DND-41 (cell line): ENCODE measurements at regions not wholly inside any gene's neighbourhood (a gene's known extent, or its start where the extent isn't known, plus 50 kb on each side); places are given as distances from the start of the nearest gene placed in this dataset.

Experiments
- ATAC-seq: fragments of 200-7000 bp; cut with Tn5 transposase; 3 replicates; pipeline ENCODE4 v1.9.1; 2021; ENCODE audit warnings: low read depth; ENCODE audit not compliant: insufficient read depth
- DNase-seq: peaks from one replicate; pipeline ENCODE4 v3.0.0-alpha.2; 2020
- H2AFZ ChIP-seq: 2 replicates; pipeline ENCODE4 v1.6.0; 2012; ENCODE audit warnings: low read depth, low read length
- H3K27ac ChIP-seq: 2 replicates; pipeline ENCODE4 v1.5.1; 2012; ENCODE audit warnings: low read length, inconsistent platforms
- H3K27me3 ChIP-seq: fragments of 200-600 bp; sonication (generic); 2 replicates; pipeline ENCODE4 v1.6.0; 2012; ENCODE audit warnings: low read length, mild to moderate bottlenecking, inconsistent platforms; ENCODE audit not compliant: insufficient read depth, poor library complexity
- H3K36me3 ChIP-seq: 2 replicates; pipeline ENCODE4 v1.5.1; 2012; ENCODE audit warnings: low read length, inconsistent platforms; ENCODE audit not compliant: insufficient read depth
- H3K4me1 ChIP-seq: 2 replicates; pipeline ENCODE4 v1.5.1; 2012; ENCODE audit warnings: mild to moderate bottlenecking, low read length; ENCODE audit not compliant: insufficient read depth
- H3K4me2 ChIP-seq: 2 replicates; pipeline ENCODE4 v1.6.0; 2012; ENCODE audit warnings: mild to moderate bottlenecking, moderate library complexity, low read length, inconsistent platforms; ENCODE audit not compliant: insufficient read depth
- H3K4me3 ChIP-seq, 2 experiments: fragments of 200-600 bp in 1 of 2; shearing (Covaris generic) in 1 of 2; 2 replicates each; pipeline ENCODE4 v1.5.1; 2012 to 2016; ENCODE audit warnings: inconsistent platforms in 2 of 2, low read length in 2 of 2, mild to moderate bottlenecking in 2 of 2, low read depth in 1 of 2, moderate library complexity in 1 of 2
- H3K79me2 ChIP-seq: 2 replicates; pipeline ENCODE4 v1.6.0; 2012; ENCODE audit warnings: low read length, inconsistent platforms; ENCODE audit not compliant: insufficient read depth
- H3K9ac ChIP-seq: 2 replicates; pipeline ENCODE4 v1.6.0; 2012; ENCODE audit warnings: low read depth, mild to moderate bottlenecking, inconsistent platforms, low read length, moderate library complexity
- H3K9me3 ChIP-seq: 2 replicates; pipeline ENCODE4 v1.5.1; 2012; ENCODE audit warnings: low read length, moderate library complexity, mild to moderate bottlenecking, inconsistent platforms; ENCODE audit not compliant: insufficient read depth, severe bottlenecking
- H4K20me1 ChIP-seq: 2 replicates; pipeline ENCODE4 v1.6.0; 2012; ENCODE audit warnings: low read length; ENCODE audit not compliant: insufficient read depth
- EZH2 ChIP-seq: IDR thresholded peaks from 3 replicates; pipeline ENCODE4 v1.6.1; 2012; ENCODE audit warnings: borderline replicate concordance, low read depth, mild to moderate bottlenecking, moderate library complexity, low read length, inconsistent platforms; ENCODE audit not compliant: severe bottlenecking
- TF ChIP-seq, protein P1 (sequence below): IDR thresholded peaks from 2 replicates; pipeline ENCODE4 v1.5.1; 2012; ENCODE audit warnings: borderline replicate concordance, low read length, moderate library complexity, mild to moderate bottlenecking; ENCODE audit not compliant: poor library complexity, severe bottlenecking; ENCODE audit errors: extremely low read depth

DNA sequence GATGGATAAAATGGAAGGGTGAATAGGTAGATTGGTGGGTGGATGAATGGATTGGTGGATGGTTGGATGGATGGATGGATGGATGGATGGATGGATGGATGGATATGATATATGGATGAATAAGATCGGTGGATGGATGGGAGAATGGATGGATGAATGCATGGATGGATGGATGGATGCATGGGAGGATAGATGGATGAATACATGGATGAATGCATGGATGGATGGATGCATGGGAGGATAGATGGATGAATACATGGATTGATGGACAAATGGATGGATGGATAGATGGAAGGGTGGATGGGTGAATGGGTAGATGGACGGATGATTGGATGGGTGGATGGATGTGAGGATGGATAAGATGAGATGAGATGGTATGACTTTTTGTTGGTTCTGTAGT lies 95.7 kb upstream of the DUSP22 start:
- DNase-seq (no peak), ATAC-seq (no peak)
- Histone ChIP-seq H3K4me3 (no peak overlapping the region), H3K27ac (no peak overlapping the region), H2AFZ (no peak overlapping the region), H3K4me2 (no peak overlapping the region), H4K20me1 (no peaks in the 10 kb centered on the region), H3K4me1 (peaks cover 10% of the 10 kb centered on the region), H3K27me3 (peaks cover 3% of the 10 kb centered on the region), H3K9ac (no peak overlapping the region), H3K9me3 (no peaks in the 10 kb centered on the region), H3K79me2 (no peaks in the 10 kb centered on the region), H3K36me3 (no peaks in the 10 kb centered on the region)
- TF ChIP-seq, protein P1, sequence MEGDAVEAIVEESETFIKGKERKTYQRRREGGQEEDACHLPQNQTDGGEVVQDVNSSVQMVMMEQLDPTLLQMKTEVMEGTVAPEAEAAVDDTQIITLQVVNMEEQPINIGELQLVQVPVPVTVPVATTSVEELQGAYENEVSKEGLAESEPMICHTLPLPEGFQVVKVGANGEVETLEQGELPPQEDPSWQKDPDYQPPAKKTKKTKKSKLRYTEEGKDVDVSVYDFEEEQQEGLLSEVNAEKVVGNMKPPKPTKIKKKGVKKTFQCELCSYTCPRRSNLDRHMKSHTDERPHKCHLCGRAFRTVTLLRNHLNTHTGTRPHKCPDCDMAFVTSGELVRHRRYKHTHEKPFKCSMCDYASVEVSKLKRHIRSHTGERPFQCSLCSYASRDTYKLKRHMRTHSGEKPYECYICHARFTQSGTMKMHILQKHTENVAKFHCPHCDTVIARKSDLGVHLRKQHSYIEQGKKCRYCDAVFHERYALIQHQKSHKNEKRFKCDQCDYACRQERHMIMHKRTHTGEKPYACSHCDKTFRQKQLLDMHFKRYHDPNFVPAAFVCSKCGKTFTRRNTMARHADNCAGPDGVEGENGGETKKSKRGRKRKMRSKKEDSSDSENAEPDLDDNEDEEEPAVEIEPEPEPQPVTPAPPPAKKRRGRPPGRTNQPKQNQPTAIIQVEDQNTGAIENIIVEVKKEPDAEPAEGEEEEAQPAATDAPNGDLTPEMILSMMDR, result no peak
- no peak for TF ChIP-seq EZH2

DNA sequence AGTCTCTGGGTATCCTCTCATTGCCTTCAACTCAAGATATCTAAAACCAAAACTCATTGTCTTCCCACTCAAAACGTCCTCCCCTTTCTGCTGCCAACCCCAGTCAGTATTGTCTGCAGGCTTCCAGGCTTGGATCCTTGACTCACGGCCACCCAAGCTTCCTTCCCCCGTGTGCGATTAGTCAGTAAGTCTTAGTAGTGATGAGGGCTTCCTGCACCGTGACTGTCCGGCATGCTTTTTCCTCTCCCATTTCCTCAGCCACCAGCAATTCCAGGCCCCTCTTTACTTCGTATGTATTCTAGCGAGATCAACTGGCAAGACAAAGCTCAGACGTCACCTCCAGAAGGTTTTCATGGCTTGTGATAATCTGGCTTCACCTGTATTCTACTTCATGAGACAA lies 88.6 kb upstream of the DUSP22 start:
- H3K9ac ChIP-seq, result no peak overlapping the region
- H3K9me3 ChIP-seq, result no peaks in the 10 kb centered on the region
- H3K27ac ChIP-seq, result no peak overlapping the region
- no peaks in the 10 kb centered on the region for H3K79me2 ChIP-seq
- H2AFZ ChIP-seq, result no peak overlapping the region
- no peaks in the 10 kb centered on the region for H4K20me1 ChIP-seq
- peaks cover 5% of the 10 kb centered on the region for H3K27me3 ChIP-seq
- ATAC-seq (no peak), DNase-seq (no peak)
- no peaks in the 10 kb centered on the region for H3K36me3 ChIP-seq
- no peaks in the 10 kb centered on the region for H3K4me1 ChIP-seq
- no peak overlapping the region for H3K4me2 ChIP-seq
- TF ChIP-seq, protein P1, result no peak
- TF ChIP-seq EZH2, result no peak
- no peak overlapping the region for H3K4me3 ChIP-seq

DNA sequence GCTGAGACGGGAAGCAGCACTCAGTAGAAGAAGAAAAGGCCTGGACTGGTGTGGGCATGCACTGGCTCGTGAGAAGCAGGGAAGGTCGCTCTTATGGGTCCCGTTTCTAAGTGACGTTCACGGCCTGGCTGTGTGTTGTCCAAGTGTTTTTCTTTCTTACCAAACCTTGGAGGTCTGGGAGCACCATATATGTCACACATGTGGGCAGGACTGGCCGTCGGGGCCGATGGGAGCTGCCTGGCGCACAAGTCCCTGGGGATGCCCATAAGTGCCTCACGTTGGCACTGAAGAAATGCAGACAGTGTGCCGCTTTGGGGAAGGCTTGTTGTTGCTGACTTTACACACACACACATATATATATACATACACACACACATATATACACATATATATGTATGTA lies 86.0 kb upstream of the DUSP22 start:
- no peak overlapping the region for H3K27ac ChIP-seq
- no peaks in the 10 kb centered on the region for H3K4me1 ChIP-seq
- H3K4me3 ChIP-seq, result no peak overlapping the region
- H3K9me3 ChIP-seq, result no peaks in the 10 kb centered on the region
- no peaks in the 10 kb centered on the region for H3K79me2 ChIP-seq
- no peak overlapping the region for H2AFZ ChIP-seq
- no peak overlapping the region for H3K4me2 ChIP-seq
- ATAC-seq (no peak), DNase-seq (no peak)
- H3K27me3 ChIP-seq, result peaks cover 3% of the 10 kb centered on the region
- H3K9ac ChIP-seq, result no peak overlapping the region
- TF ChIP-seq EZH2, result no peak
- TF ChIP-seq, protein P1, result no peak
- H3K36me3 ChIP-seq, result no peaks in the 10 kb centered on the region
- H4K20me1 ChIP-seq, result no peaks in the 10 kb centered on the region

DNA sequence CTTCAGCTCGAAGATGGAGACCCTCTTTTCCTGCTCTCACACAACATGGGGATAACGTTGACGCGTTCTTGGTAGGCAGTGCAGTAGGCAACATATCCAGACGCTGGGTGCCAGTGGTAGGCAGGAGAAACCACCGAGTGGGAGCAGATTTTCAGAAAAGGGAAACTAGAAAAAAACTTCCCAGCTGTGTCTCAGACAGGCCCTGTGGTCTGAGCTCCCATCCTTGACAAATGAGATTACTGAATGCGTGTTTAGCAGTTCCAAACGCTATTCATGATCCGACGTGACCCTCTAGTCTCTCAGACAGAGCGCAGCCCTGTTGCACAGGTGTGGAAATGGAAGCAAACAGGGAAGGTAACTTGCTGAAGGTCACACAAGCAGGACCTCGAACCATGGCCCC lies 83.9 kb upstream of the DUSP22 start:
- TF ChIP-seq EZH2, result no peak
- TF ChIP-seq, protein P1, result no peak
- H3K4me3 ChIP-seq, result no peak overlapping the region
- no peak overlapping the region for H3K4me2 ChIP-seq
- H3K9ac ChIP-seq, result no peak overlapping the region
- no peaks in the 10 kb centered on the region for H3K4me1 ChIP-seq
- H3K27me3 ChIP-seq, result peaks cover 3% of the 10 kb centered on the region
- no peak overlapping the region for H2AFZ ChIP-seq
- H3K79me2 ChIP-seq, result no peaks in the 10 kb centered on the region
- H3K27ac ChIP-seq, result no peak overlapping the region
- H3K9me3 ChIP-seq, result peaks cover 4% of the 10 kb centered on the region
- DNase-seq (no peak), ATAC-seq (no peak)
- H3K36me3 ChIP-seq, result no peaks in the 10 kb centered on the region
- H4K20me1 ChIP-seq, result no peaks in the 10 kb centered on the region
